ENCODE measurements at regions not wholly inside any gene's neighbourhood (a gene's known extent, or its start where the extent isn't known, plus 50 kb on each side); places are given as distances from the start of the nearest gene placed in this dataset.

DNA sequence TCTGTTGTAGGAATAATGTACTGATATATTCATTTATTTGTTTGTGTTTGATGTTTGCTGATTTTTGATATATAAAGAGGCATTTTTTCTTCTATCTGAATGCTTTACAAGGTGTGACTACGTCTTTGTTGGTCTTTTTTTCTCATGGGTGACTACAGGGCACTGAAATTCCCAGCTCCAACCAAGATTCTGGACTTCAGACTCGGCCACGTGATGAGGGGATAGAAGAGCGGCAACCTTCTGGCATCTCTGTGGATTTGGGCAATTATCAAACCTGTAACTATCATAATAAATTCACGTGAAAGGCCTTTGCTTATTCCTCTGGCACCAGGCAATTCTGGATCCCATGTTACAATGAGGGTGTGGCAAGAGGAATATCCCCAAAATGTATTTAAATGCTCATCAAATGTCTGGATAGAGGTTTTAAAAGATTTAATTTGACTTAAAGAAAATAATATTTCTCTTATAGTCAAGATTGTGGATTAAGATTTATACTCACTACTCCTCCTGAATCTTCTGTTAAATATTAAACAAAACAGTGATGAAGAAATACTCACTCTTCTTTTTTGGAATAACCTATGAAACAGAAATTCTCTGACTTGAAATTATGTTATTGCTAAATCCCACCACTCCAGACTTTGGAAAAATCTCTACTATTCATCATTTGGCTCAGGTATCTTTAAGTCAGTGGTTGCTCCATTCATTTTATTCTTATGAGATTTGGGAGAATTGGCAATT, 276.3 kb downstream of the GPR37 start:
- DNase-seq: no peak

DNA sequence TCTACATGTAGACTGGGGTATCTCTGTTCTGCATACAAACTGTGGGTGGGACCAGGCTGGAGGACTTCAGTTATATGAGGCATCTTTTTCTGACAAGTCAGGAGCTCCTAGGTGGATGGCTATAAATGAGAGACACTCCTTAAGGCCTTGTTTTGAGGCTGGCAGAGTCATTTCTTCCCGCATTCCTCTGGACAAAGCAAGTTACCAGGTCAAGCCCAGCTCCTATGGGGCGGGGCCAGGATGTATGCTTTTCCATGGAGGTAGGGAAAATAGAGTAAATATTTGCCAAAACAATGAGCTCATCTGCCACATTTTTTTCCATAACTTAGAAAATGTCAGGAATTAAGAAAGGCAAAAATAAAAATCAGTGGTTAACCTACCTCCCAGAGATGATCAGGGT, 283.4 kb downstream of the GPR37 start:
- no peak for DNase-seq

DNA sequence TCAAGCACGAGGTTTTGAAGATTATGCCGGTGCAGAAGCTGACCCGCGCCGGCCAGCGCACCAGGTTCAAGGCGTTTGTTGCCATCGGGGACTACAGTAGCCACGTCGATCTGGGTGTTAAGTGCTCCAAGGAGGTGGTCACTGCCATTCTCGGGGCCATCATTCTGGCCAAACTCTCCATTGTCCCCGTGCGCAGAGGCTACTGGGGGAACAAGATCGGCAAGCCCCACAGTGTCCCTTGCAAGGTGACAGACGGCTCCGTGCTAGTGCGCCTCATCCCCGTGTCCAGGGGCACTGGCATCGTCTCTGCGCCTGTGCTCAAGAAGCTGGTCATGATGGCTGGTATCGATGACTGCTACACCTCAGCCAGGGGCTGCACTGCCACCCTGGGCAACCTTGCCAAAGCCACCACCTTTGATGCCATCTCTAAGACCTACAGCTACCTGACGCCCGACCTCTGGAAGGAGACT, 284.7 kb downstream of the GPR37 start:
- no peak for DNase-seq

DNA sequence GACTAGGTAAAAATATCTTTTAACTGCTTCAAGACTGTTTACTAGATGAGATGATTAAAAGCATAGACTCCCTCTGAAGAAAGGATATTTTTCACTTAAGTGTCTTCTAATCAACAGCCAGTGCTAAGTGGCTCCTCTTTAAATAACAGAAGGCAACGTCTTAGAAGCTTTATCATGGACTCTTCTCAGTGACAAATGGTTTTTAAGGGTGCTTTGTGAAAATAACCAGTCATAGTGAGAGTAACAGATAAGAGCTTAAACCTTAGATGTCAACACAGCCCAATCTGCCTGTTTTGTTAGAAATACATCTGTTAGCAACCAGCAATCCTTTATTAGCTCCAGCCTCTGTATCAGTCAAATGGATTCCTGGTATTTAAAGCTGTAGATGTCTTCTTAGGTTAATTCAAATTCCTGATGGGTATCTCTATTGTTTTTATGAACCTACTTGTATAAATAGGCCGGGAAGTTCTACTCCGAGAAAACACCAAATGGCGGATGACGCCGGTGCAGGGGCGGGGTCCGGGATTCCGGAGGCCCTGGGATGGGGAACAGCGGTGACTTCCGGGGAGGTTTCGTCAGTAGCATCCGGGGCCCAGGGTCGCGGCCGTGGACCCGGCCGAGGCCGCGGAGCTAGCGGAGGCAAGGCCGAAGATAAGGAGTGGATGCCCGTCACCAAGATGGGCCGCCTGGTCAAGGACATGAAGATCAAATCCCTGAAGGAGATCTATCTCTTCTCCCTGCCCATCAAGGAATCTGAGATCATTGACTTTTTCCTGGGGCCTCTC, 285.4 kb downstream of the GPR37 start:
- no peak for DNase-seq

DNA sequence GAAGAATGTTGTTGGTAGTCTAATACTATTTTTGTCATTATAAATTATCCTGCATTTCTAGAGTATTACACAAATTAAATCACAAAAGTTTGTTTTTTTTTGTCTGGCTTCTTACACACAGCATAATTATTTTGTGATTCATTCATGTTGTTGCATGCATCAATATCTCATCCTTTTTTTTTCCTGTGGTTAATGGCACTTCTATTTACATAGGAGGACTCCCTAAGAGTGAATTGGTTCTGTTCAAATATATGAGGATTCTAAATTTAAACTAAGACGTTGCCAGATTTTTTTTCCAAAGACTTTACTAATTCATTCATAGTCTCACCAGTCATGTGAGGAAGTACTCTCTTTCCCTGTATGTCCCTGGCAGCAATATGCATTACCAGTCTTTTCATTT, 303.3 kb downstream of the GPR37 start:
- DNase-seq: no peak

DNA sequence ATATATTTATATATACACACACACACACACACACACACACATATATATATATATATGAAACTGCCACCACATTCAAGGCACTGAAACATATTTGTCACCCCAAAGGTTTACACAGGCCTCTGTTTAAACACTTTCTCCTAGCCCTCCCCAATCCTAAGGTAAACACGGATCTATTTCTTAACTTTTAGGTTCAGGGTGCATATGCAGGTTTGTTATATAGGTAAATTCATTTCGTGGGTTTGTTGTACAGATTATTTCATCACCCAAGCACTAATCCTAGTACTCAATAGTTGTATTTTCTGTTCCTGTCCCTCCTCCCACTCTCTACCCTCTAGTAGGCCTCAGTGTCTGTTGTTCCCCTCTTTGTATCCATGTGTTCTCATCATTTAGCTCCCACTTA, 305.0 kb downstream of the GPR37 start:
- no peak for DNase-seq

DNA sequence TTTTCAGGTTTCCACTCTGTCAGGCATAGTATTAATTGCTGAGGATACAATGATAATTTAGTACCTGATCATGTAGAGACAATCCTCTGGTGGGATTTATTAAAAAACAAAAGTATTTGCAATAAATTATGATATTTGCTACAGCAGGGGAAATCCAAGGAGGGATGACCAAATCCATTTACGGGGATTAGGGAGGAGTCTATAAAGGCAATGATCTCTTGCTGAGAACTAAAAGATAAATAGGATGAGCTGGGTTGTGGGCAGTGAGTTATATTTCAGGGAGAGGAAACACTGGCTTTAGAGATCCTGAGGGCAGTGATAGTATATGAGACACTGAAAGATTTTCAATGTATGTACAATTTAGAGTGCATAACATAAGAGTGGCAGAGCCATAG, 305.5 kb downstream of the GPR37 start:
- DNase-seq: no peak

DNA sequence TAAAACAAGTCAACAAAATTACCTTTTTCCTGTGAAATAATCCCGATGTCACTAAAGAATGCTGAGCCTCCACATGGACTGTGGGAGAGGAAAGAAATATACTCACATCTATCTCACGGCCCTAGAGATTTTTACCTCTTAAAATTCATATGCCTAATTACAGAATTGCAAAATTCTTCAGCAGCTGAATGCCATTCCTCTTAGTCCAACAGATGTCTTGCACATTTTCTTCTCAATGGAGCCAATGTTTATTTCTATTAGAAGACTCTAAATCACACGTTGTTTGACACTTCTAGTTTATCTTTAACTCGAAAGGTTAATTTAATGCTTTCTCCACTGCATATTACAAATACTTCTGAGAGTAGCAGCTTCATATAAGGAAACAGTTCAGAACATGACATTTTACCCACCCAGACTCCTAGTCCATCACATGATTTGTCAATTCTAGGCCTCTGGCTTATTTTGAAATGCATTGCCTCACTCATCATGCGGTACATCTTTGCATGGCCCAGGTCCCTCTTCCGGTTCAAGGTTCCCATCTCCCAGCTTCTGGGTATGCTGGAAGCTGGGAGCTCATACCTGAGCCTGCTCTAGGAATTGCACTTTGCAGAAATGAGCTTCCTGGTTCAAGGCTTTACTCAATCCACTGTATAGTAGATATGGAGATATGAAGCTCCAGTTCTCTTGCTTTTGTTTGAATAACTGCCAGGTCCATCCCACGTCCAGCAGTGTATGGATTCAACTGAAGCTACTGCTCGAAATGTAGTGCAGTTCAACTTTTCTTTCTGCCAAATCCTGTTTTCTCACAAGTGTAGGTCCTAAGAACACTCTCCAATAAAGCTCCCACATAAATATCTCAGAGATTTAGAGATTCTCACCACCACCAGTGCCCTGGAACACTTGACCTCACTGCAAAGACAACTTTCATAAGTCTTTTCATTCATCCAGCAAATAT, 306.2 kb downstream of the GPR37 start:
- no peak for DNase-seq

DNA sequence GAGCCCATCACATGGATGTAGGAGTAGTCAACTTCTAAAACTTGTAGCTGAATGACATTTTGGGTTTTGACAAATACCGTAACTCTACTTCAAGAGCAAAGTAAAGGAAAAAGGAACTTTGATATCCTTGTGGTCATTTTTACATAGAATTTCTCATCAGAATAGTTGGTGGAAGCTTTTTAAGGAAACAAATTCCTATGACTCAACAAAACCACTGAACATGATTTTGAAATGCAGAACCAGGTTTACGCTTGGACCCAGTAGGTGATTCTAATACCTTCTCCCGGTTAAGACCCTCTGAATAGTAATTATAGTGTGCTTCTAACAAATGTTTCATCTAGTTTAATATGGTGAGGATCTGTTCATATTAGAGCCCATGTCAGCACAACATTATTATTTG, 307.8 kb downstream of the GPR37 start:
- no peak for DNase-seq

DNA sequence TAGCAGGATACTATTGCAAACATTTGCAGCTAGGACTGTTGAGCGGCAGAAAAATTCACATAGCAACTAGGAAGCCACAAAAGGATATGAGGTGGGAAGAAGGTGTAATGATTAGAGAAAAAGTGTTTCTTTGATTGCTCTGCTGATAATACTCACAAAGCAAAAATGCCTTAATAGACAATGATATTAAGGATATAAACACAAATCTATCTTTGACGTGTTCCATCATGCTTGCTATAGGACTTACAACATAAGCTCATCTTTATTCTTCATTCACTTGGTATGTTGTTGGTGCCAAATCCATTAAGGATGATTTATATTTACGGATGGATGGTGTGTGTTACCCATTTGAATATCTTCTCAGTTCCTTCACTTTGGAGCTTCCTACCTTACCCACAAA, 309.3 kb downstream of the GPR37 start:
- DNase-seq: no peak

DNA sequence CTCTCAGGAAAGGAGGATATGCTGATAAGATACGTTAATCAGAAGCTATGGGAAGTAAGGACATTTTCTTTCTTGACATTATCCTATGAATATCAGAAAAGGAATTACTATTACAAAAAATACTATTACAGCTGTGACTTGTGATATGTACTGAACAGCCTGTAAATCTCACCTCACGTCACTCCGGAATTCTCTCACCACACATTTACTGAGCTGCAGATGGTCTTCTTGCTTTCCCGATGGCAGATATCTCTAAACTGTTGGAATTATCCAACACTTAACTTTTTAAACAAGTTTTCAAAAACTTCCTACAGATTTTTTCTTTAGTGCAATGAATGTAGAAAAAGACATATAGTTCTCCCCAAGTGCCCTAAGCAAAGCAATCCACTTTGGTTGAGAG, 313.4 kb downstream of the GPR37 start:
- no peak for DNase-seq

DNA sequence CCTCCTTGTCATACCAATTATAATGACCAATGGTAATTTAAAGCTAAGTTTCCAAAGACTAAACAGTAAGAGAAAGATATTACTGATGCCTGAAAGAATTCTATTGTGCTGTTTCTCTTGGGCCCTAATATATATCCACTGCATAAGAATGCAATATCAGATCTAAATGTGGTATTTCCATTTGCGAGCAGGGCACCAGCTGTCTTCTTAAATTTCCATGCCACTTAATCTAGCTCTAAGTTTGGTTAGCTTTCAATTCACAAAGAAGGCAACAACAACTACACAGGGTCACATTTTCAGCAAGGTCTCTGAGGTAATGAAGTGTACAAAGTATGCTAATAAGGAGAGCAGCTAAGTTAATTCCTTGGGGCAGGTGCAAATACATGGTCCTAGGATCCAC, 315.7 kb downstream of the GPR37 start:
- DNase-seq: no peak

DNA sequence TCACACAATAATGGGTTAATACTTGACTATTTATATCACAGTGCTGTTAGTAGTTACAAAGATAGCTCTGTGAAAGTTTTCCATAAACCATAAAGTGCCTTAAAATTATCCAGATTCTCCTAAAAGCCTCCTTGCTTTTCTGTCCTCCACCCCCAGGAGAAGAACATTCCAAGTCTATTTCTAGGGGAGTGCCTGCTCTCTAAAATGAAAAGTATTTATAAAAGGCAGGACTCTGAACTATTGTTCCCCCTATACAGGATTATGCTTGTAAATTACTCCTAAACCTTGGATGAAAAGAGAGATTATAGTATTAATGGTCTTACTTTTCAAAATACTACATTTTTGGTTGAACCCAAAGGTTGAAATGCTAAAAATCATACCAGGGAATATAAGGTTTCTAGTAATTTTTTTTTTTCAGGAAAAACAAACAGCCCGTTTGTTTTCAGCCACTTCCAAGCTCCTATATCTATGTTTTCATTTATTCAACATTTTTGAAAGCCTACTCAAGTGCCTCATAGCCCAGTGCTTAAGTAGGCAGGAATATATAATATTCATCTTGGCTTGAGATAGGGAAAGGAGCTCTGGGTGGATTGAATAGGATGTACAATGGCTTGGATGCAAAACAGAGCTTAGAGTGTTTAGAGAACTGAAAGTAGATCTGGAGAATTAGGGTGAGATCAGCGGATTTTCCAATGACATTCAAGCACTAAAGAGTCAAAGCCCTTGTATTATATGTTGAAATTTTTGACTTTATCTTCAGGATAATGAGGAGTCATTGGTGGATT, 320.7 kb downstream of the GPR37 start:
- no peak for DNase-seq

DNA sequence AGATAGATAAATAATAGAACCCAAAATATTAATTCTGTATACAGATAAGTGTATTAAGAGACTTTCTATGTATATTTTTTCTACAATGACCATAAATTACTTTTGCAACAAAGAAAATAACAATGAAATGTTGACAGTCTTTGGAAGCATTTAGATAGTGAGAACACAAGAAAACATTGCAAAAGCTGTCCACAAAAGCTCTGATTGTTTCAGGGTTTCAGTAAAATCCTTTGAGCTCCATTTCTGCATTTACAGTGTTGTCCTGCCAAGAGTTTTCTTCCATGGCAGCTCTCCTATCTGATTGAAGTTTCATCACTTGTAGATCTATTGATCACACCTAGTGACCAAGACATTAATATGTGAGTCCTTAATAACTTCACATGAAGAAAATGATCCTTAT, 321.8 kb downstream of the GPR37 start:
- no peak for DNase-seq

DNA sequence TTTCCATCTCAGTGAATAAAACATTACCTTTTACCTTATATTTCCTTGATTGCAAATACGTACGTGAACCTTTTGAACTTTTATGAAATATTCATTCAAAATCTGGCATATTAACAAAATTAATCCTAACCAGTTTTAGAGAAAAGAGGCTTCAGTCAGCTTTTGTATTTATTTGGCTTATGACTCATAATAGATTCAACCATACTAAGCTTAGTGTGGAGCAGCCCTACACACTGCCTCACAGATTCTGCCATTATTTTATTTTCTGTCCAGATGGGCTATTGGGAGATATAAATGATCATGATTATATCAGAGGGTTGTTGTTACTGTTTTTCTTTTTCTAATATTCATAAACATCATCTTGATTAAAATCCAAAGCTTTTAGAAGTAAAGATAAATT, 325.5 kb downstream of the GPR37 start:
- no peak for DNase-seq

DNA sequence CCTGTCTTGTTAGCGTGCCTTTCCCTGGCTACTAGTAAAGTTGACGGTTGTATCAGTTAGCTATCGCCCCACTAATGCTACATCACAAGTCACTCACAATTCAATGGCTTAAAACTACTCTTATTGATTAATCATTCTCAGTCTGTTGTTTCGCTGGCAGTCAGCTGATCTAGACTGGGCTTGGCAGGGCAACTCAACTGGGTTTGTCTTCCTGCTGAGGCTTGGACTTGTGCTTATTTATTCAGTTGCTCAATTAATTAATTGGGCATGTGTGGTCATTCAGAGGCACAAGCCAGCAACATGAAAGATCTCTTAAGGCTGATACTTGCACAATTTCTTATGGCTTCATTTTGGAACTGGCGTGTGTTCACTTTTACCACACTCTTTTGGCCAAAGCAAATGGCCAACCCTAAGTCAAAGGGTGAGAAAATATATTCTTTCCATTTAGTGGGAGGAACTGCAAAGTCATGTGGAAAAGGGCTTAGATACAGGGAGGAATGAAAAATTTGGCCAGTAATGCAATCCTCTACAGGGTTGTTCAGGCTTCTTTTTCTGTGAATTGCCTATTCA, 333.5 kb downstream of the GPR37 start:
- DNase-seq: no peak

DNA sequence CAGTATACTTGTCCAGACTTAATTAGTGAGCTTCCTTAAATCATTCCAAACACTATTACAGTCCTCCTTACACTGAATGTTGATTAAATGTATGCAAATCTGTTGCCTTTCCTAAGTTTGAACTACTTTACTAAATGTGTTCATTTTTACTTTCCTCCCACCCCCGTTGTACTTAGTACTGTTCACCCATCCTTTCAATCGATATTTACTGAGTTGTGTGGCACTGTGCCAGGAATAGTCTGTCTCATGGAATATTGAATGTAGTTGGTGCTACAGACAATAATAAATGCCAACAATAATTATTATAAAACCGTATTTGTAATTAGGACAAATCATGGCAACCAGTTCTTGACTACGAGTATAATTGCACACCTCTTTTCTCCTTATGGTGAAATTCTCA, 335.7 kb downstream of the GPR37 start:
- DNase-seq: no peak

DNA sequence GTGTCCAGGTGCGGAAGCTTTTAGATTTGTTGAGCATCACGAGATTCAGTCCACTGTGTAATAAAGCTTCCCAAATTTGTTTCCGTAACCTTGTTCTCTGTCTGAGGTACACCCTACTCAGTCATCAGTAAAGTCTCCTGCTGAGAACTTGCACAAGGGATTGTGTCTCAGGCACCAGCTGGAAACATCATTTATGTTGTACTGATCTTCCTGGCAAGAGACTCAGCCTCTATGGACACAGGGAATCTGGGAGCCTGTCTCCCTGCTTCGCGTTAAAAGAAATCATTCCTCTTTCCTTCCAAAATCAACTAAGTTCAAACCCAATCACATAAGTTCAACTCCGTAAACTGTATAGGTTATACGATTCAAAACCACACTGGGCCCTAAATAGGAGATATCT, 336.8 kb downstream of the GPR37 start:
- DNase-seq: no peak

DNA sequence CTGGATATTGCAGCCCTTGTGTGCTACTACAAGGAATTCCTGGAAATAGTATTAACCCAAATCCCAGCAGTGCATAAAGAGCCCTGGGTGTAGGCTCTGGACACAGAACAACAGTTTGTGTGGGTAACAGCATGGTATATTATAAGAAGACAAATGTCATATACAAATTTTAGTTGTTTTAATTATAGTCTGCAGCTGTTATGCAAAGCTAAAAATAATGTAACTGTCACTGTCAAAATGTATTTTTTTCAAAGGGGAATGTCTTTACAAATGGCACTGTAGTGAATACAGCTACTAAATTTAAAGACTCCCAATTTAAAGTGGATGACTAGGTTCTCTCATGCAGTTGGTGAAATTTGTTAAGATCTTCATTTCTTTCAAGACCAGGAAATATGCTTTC, 339.0 kb downstream of the GPR37 start:
- no peak for DNase-seq

DNA sequence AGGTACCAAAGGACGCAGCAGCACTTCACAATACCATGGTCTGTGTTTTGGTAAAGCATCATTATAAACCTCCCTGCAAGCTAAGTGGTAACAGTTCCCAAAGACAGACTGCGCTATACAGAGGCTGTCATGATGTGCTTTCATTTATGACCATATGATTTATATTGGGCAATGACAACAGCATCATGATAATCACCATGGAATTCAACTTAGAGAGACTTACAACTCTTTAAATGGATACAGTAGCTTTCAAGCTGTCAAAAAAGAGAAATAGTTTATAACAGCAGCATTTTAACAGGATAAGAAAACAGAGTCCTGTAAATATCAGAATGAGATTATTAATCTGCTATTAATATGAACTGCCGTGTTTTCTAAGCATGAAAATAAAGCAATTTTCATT, 341.7 kb downstream of the GPR37 start:
- DNase-seq: no peak

DNA sequence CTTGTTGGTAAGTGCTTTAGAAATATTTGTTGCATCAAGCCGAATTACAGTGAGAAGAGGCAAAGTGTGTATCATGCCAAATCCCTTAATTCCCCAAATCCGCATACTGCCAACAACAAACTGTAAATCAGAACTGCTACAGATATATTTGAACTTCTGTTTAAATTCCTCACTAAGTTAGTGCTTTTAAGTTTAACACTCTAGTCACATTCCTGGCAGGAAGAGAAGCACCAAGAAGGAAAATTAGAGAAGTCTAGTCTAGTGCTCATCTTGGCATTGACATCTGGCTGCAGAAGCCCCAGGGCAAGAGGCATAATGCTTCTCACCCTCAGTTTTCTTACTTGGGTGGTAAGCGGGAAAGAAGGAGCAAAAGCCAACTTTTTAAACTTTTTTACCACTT, 343.5 kb downstream of the GPR37 start:
- DNase-seq: no peak

DNA sequence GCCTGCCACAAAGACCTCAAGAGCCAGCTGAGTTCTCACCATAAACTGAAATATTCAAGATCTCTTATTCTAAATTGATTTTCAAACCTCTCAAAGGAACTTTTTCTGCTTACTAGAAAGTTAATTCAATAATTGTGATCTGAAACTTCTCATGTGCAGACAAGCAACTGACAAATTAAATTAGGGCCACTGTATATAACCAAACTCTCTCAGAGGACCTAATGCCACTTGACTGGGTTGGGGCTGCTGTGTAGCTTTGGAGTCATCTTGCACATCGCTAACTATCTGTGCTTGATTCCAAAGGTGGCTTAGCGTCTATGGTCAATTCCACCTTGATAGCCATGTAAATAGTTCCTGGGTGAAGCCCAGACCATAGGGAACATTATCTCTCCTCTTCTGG, 345.2 kb downstream of the GPR37 start:
- no peak for DNase-seq
